ENCODE measurements at regions not wholly inside any gene's neighbourhood (a gene's known extent, or its start where the extent isn't known, plus 50 kb on each side); places are given as distances from the start of the nearest gene placed in this dataset.
A peak's percentile ranks its signal among the peaks of the same experiment; 100 is the strongest.

DNA sequence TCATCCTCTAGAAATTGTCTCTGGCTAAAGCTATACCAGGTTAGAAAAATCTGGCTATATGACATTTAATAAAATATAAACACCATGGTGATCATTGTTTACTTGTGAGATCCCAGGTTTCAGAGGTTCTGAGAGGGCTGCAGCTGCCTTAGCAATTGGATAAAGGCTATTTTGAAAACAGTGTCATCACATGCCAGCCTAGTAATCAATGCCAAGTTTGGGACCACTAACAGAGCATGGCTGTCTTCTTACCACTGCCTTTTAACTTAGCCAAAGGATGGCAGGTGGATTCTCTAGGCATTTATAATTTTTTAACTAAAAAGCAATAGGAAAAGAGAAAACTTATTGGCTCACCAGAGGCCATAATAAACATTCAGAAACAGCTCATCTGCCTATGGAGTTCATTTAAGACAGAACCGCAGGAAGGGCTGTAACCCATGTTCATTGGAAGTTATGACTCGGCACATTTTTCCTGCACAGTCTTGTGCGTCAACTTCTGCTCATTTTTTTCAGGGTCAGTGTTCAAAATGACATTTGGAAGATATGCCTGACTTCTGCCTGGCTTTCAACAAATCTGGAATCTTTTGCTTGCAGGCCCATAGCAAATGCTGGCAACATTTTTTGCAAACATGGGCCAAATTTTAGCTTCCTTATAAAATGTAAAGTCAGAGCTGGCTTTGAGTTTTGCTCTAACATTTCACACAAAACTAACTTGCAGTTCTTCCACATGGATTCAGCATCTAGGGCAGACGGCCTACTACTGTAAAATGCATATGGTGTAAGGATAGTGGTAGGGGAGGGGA is 476.0 kb upstream of the TBL1XR1 start:
- no peak for DNase-seq (ENCODE audit: low read depth in 2 of 2)

DNA sequence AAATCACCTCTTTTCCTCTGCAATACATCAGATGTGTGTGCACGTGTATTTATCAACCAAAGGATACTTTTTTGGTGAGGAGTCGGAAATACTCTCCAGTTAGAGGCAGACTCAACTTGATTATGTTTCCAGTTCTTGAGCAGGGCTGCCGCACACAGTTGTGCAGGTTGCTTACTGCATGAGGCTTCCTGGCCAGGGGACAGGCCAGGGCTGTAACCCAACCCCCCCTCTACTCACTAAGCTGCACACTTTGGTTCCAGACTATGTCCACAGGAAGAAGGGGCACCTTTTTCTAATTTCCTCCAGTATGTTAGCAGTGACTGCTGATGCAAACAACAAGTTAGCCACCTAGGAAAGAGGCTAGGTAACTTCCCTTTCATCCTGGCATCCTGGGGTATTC is 476.9 kb upstream of the TBL1XR1 start:
- DNase-seq (ENCODE audit: low read depth in 2 of 2) = no peak

DNA sequence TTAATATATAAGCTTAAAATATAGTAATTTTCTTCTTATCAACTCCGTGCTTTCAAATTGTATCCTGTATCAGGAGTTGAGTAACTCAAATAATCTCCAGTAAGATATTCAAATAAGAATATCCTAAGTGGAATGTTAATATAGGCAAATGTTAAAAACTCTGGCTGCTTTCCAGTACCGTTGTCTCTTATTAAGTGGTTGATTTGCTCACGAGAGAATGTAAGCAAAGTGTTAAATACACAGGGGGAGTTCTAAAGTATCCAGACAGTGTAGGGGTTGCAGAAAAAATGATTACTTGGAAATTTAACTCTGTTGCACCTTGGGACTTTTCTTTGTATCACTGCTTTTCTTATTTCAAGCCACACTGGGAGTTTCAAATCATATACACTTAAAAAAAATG is 478.9 kb upstream of the TBL1XR1 start:
- DNase-seq (ENCODE audit: low read depth in 2 of 2) = no peak

DNA sequence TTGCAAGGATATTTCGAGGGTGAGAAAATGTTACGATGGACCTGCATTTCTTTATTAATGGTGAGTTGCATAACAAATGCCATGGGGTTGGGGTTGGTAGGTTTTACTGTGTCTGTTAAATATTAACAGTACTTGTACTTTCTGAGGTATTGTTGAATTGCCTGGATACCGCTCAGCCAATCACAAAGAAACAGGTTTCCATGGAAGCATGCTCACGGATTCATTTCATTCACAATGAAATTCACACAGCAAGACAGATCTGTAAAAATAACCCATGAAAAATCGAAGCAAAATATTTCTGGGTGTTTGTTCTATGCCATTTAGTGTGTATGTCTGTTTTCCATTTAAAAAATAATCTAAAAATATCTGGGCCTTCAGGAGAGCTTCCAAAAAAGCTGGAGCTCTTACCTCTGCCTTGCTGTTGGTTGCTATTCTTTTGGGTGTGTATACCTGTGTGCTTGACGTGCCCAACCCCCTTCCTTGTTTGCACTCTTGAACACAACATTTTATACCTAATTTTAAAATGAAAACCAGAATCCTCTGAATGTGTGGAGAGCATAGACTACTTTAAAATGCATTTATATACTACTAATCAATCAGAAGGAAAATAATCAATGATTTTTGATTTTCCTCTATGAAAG is 479.8 kb upstream of the TBL1XR1 start:
- DNase-seq (ENCODE audit: low read depth in 2 of 2) = no peak

DNA sequence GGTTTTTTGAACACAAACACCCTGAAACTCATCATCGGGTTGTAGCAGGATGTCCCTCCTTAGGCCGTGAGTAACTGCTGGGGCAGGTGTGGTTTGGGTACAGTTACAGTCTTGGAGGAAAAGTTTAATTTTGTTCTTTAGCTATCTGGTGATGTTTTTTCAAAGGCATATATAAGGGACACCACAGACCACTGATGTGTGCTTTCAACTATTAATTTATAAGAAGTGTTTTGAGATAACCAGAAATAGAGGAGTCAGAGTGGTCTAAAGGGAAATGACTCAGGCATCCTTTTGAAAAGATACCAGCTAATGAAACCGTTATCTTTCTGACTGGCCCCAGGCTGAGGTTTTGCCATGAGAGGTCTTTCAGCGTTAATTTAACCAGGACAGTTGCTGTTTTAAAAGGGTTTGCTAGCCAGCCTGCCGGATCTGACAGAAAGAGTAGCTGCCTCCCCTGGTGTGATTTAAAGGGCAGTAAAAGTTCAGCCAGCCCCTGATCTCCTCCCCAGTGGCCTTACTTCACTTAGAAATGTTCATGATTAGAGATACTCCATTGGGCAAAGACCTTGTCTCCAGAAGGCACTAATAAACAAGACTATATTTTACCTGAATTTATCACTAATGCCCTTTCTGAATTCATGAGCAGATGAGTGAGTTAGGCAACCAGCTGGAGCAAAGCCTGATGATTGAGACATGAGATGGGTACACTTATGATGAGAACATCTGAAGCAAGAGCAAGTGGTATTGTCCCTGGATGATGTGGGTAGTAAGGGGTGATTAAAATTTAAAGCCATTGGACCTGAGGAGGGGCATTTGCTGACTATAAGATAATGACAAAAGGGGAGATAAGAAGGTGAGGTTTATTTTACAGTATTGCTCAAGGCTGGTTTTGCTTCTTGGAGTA is 482.5 kb upstream of the TBL1XR1 start:
- peak in 1 of 2 donors; percentile 15 for DNase-seq (ENCODE audit: low read depth in 2 of 2)

DNA sequence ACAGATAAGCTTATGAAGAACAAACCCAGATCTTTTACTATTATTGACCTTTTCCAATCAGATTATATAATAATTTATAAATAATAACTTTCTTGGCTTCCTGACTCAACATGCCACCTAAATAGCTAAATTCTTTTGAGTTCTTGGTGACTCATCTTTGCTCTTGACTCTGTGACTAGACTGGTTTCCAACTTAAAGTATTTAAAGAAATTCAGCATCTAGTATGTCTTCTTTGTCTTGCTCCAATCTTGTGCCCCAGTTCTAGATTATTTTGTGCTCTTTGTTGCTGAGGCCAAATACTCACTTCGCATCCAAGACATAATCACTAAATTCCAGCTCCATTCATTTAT is 483.2 kb upstream of the TBL1XR1 start:
- DNase-seq (ENCODE audit: low read depth in 2 of 2) = no peak

DNA sequence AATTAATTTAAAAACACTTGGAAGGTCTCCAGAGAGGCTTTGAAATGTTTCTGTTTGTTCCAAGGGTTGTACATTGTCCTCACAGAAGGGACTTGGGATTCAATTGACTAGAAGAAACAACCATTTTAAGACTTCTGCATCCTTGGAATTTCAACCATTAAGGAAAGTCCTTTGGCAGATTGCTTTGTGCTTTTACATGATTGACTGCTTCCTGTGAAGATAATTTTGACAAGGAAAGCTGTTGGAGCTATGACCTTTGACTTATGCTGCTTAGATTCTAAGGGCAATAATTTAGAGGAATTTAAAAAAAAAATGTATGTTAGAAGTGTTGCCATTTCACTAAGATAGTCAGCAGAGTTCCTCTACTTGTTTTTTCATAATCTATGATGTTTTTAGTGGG is 483.9 kb upstream of the TBL1XR1 start:
- no peak for DNase-seq (ENCODE audit: low read depth in 2 of 2)

DNA sequence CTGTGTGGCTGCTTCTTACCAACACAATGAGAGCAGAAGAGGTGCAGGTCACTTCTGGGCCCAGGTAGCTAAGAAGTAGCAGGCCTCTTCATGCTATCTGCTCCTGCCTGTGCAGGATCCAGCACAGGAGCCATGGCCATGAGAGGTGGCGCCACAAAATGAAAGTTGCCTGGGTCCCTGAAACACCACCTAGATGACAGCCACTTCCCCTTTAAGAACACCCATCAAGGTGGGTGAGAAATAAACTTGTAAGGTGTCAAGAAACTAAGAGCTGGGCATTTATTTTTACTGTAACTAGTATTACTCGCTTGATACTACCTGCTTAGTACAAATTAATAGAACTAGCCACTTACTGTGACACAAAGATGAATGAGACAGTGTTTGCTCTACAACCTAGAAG is 484.6 kb upstream of the TBL1XR1 start:
- no peak for DNase-seq (ENCODE audit: low read depth in 2 of 2)

DNA sequence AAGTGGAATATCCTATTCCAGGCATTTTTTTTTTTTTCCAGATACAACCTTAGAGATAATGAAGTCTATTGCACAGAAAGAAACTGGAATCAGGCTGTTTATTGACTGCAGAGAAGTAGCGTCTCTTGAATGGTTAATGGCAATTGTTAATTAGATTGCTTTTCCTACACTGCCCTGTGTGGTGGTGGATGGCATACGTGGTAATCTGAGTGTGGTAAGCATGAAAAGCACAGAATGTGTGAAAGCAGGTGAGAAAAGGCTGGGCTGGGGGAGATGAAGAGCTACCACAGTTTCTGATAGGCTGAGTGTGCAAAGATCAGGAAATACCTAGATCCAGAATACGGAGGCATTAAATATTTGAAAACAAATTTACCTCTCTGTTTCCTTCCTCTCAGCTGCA is 486.3 kb upstream of the TBL1XR1 start:
- DNase-seq (ENCODE audit: low read depth in 2 of 2) = no peak

DNA sequence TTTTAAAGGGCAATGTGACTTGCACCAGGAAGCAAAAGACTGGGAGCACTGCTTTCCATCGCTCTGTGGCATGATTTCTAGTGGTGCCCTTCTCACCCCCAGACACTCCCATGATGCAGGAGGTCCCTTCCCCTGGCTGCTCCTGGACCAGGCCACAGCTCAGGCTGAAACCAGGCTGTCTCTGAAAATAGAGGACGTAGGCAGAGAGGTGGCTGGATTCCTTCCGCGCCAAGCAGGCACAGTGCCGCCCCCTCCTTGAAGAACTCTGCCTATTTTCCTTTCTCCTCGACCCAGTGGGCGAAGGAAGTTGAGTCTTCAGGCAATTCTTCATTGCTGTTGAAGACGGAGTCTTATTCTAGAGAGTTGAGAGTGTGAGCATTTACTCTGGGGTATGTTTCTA is 489.4 kb upstream of the TBL1XR1 start:
- DNase-seq (ENCODE audit: low read depth in 2 of 2) = no peak

DNA sequence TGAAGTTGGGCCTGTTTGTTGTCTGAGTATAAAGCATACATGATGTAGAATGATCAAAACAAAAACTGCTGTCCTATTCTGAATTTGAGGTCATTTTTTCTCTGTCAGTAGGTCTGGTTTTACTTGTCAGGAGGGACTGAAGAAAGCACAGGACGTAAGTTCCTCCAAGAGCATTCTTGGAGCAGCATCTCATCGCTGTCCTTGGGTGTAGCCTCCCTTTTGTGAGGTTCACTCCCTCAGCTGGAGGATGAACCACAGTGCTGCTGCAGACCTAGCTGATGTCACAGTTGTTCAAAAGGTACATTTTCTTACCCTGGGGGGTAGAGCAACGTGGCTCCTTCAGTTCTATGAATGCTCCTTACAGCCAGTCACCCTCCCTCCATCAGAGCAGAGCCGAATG is 490.0 kb upstream of the TBL1XR1 start:
- no peak for DNase-seq (ENCODE audit: low read depth in 2 of 2)

DNA sequence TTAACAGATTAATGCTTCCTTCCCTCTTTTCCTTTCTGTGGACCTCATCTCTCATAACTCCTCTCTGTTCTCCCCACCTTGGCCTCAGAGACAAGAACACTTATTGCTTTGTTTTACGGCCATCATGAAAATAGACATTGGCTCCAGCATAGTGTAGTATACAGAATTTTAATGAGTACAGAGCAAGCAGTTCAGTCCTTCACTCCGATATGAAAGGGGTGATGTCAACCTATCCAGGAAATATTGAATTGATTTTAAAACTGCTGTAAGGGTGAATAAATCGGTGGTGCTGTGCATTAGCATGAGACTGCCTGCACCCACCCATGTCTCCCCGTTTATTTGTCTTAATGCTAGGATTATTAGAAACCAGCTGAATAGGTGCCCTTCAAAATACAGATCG is 490.9 kb upstream of the TBL1XR1 start:
- DNase-seq (ENCODE audit: low read depth in 2 of 2) = no peak

DNA sequence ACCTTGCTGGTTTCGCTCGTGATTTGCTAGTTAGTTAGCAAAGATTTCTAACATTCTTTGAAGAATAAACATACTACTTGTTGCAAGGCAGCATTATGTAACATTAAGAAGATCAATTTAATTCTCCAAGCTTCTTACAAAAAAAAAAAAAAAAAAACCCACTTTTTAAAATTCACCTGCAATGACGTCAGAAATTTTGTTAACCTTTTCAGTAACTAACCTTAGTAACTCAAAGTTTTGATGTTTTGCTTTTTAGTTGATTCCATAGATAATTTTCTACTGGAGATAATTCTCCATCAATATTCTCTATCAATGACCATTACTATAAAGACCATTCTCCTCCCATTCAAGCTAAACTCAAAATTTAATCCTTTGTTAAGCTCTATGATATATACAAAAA is 491.8 kb upstream of the TBL1XR1 start:
- no peak for DNase-seq (ENCODE audit: low read depth in 2 of 2)

DNA sequence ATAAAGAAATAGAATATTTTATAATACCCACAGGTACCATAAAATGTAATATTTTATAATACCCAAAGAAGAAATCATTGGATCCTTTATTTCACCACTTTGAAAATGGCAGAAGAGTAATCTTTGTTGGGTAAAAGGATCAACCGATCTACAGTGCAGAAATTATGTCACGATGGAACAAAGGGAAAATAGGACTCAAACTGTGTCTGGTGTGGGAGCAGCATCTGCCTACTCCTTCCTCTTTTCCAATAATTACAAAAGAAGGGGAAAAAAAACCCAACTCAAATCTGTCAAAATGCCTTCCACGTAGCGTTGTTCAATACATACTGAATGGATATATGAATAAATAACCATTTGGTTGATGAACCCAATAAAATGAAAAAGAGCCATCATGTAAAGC is 492.6 kb upstream of the TBL1XR1 start:
- DNase-seq (ENCODE audit: low read depth in 2 of 2) = no peak

DNA sequence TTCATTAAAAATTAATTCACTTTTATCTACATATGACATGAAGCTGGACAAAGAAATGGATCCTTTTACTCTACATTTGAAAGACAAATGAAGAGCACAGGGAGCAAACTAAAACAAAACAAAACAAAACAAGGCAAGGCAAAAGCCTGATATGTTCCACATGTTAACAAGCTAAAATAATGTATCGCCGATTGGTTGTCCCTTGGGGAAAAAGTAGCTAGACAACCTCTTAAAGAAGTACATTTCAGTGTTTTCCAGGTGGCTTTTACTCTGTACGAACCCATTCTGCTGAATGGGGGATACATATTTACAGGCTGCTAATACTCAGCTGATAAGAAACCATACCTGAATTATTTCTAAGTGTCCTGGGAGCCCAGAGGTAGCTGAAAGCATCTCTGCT is 493.0 kb upstream of the TBL1XR1 start:
- DNase-seq (ENCODE audit: low read depth in 2 of 2) = no peak

DNA sequence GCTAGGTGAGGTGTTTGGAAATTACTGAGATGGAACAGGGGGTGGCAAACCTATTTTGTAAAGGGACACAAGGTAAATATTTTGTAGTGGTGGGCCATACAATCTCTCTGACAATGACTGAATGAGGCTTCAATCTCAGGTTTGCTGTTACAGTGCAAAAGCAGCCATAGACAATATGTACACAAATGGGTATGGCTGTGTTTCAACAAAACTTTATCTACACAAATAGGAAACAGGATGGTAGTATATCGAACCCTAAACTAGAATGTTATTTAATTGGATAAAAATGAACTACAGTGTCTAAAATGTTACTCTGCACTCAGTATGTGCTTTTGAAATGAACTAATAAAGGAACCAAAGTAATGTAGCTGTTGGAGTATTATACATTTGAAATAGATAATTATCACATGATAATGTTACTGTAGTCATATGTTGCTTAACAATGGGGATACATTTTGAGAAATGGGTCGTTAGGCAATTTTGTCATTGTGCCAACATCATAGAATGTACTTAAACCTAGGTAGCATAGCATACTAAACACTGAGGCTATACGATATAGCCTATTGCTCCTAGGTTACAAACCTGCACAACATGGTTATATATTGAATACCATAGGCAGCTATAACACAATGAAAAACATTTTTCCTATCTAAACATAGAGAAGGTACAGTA is 495.2 kb upstream of the TBL1XR1 start:
- no peak for DNase-seq (ENCODE audit: low read depth in 2 of 2)

DNA sequence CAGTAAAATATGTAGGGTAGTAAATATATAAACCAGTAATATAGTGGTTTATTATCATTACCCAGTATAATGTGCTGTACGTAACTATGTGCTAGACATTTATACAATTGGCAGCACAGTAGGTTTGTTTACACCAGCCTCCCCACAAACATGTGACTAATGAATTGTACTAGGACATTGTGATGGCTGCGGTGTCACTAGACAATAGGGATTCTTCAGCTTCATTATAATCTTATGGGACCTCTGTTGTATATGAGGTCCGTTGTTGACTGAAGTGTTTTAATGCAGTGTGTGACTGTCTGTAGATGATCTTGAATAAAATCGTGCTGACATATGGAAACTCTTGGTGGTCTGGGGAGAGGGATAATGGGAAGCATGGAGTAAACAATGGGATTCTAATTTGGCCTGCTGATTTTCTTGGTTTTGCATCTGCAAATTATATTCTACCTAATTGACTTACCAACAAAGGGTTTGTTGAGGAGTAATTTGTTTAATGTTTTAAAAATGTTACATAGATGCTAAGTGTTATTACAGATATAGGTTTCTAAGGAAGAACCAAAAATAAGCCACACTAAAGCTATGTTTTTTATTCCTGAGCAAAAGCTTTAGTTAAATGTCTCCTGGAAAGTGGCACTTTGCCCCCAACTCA is 496.5 kb upstream of the TBL1XR1 start:
- DNase-seq (ENCODE audit: low read depth in 2 of 2) = no peak

DNA sequence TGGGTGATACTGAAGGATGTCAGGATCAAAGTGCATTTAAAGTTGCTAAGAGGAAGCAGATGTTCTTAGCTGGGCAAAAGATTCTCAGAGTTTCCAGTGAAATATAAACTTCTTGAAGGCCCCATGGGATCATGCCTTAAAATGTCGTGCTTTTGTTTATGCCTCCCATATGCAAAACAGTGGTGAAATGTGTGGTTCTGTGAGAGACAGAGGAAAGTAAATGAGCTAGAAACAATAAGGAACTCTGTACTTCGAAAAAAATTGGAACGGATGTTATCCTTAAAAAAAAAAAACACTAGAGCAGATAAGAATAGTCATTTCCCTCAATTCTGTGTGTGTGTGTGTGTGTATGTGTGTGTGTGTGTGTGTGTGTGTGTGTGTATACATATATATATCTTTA is 497.0 kb upstream of the TBL1XR1 start:
- no peak for DNase-seq (ENCODE audit: low read depth in 2 of 2)

DNA sequence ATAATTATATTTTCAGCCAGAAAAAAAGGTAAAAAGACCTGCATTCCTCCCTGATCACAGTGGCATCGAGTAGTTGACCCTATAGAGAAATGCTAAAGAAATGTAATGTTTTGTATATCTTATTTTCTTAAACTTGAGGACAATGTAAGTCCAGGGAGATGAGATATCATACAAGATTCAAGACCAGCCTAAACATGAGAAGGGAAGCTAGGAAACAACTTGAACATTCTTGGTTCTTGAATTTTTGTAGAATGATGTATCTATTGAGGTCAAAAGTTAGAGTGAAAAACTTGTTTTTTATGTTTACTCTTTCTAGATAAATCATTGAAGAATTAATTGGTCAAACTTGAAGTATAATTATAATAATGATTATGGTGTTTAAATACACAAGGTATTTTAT is 497.7 kb upstream of the TBL1XR1 start:
- no peak for DNase-seq (ENCODE audit: low read depth in 2 of 2)

DNA sequence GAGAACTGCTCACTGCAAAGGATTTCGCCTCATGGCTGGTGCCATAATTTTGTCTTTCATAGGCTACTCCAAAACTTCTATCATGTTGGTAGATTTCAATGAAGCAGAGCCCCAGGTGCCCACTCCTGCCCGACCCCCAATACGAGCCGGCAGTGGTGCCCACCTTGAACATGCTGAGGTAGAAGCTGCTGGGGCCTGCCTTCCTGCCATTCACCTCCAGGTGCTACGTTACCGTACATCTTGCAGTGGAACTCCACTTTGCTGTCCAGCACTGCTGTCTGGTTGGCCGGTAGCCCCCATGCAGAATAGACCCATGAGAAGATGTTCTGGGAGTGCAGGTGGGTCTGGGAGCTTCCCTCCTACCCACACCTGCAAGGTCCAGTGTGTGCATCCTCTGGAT is 502.8 kb upstream of the TBL1XR1 start:
- no peak for DNase-seq (ENCODE audit: low read depth in 2 of 2)

DNA sequence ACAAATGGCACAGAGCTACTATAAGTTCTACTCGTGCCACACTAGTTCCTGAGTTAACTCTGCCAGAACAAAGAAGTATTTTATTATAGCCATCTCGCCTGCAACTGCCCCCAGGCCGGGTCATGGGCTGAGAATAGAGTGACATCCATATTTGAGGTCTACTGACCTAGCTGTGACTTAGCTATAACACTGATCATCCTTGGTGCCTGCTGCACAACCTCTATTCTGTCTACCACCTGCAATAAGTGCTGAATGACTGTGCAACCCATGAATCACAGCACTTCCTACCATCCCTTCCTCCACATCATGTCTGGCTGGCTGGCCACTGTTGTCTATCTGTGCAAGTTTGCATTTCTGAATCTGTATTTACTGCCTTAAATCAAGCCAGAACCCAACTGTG is 506.5 kb upstream of the TBL1XR1 start:
- peak in 1 of 2 donors; percentile 0 for DNase-seq (ENCODE audit: low read depth in 2 of 2)
